H1 (cell line): ENCODE measurements at regions not wholly inside any gene's neighbourhood (a gene's known extent, or its start where the extent isn't known, plus 50 kb on each side); places are given as distances from the start of the nearest gene placed in this dataset.

Experiments
- CHD2 ChIP-seq: IDR thresholded peaks from 2 replicates; pipeline ENCODE4 v1.6.1; 2012; ENCODE audit warnings: low read length, improper control_type of control experiment
- HDAC2 ChIP-seq, 2 experiments: fragments of 300-600 bp in 1 of 2; sonication (generic) in 1 of 2; IDR thresholded peaks; 2 replicates each; pipeline ENCODE4 v1.6.1; 2011 to 2012; ENCODE audit warnings: low read depth in 2 of 2, low read length in 2 of 2, mild to moderate bottlenecking in 2 of 2, moderate library complexity in 2 of 2, borderline replicate concordance in 1 of 2, inconsistent platforms in 1 of 2
- TF ChIP-seq, protein P1 (sequence below): IDR thresholded peaks from 2 replicates; pipeline ENCODE4 v1.6.1; 2011; ENCODE audit warnings: low read depth, mild to moderate bottlenecking, low read length; ENCODE audit not compliant: insufficient read depth

DNA sequence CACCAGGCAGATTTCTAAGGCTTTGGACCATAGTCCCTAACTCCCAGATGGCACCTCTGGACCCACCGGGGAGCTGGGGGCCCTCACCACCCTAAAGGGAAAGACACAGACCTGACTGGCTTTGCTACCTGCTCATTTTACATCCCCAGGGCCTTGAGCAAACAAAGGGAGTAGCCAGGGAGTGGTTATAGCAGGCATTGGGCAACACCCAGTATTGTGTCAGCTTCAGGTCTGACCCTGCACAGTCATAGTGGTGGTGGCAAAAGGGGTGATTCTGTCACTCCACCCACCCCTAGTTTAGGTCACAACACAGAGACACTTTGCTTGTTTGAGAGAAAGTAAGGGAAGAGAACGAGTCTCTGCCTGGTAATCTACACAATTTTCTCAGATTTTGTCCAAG lies 352.5 kb downstream of the DIPK2A start (continued):
- TF ChIP-seq CHD2: no peak
- TF ChIP-seq, protein P1, sequence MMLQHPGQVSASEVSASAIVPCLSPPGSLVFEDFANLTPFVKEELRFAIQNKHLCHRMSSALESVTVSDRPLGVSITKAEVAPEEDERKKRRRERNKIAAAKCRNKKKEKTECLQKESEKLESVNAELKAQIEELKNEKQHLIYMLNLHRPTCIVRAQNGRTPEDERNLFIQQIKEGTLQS: no peak
- TF ChIP-seq HDAC2 (IDR thresholded peaks at IDR 0.05; ENCODE audit: borderline replicate concordance in 1 of 2, low read depth in 2 of 2, low read length in 2 of 2): no peak
- TF ChIP-seq, all 59 proteins: peak for 0
